ENCODE measurements at regions not wholly inside any gene's neighbourhood (a gene's known extent, or its start where the extent isn't known, plus 50 kb on each side); places are given as distances from the start of the nearest gene placed in this dataset.

- H2BK15ac ChIP-seq (ENCODE audit: low read length), result no peak overlapping the region
- H3K36me3 ChIP-seq (ENCODE audit: control insufficient read depth in 2 of 4, insufficient read depth in 4 of 4, low read length in 3 of 4), result no peaks in the 10 kb centered on the region
- no peak overlapping the region for H4K91ac ChIP-seq (replicated peaks; ENCODE audit: insufficient read length, low read length)
- H3K9me3 ChIP-seq (ENCODE audit: insufficient read depth in 2 of 2, low read depth in 1 of 2, low read length in 1 of 2), result peaks cover 69 to 88% of the 10 kb centered on the region in 2 experiments
- no peaks in the 10 kb centered on the region for H4K20me1 ChIP-seq (replicated peaks in 1 of 2; ENCODE audit: control insufficient read depth in 1 of 2, insufficient read depth in 2 of 2, low read length in 2 of 2)
- no peak overlapping the region for H2BK12ac ChIP-seq (ENCODE audit: low read depth, low read length)
- no peak overlapping the region for H3K18ac ChIP-seq (ENCODE audit: extremely low read depth, low read length)
- no peak overlapping the region for H2AK5ac ChIP-seq (ENCODE audit: low read depth, low read length)
- no peaks in the 10 kb centered on the region for H3K4me1 ChIP-seq (replicated peaks in 1 of 4; ENCODE audit: control insufficient read depth in 3 of 4, insufficient read depth in 4 of 4, low read length in 3 of 4)
- no peaks in the 10 kb centered on the region for H3K79me1 ChIP-seq (ENCODE audit: low read depth, low read length)
- no peak for DNase-seq (ENCODE audit: low read depth in 1 of 2, low spot score in 2 of 2)
- H2BK5ac ChIP-seq (ENCODE audit: low read depth, low read length), result no peak overlapping the region
- POLR2A ChIA-PET (ENCODE audit: partially characterized antibody), result no interaction called here
- no peak overlapping the region for H3K9ac ChIP-seq (replicated peaks in 1 of 4; ENCODE audit: extremely low read depth in 1 of 4, low read depth in 3 of 4, low read length in 3 of 4)
- H4K5ac ChIP-seq (ENCODE audit: insufficient read length, low read depth, low read length), result no peak overlapping the region
- H3K56ac ChIP-seq (replicated peaks; ENCODE audit: insufficient read length, low read depth, low read length), result no peak overlapping the region
- no peaks in the 10 kb centered on the region for H3K27me3 ChIP-seq (replicated peaks in 1 of 4; ENCODE audit: control insufficient read depth in 3 of 4, extremely low read depth in 1 of 4, insufficient read depth in 3 of 4, low read length in 3 of 4)
- H3K14ac ChIP-seq (ENCODE audit: insufficient read length), result no peak overlapping the region
- no peak overlapping the region for H3K4me3 ChIP-seq (ENCODE audit: extremely low read depth in 1 of 4, insufficient read depth in 2 of 4, low read depth in 3 of 4, low read length in 4 of 4)
- H3K23me2 ChIP-seq (ENCODE audit: low read depth, low read length), result no peaks in the 10 kb centered on the region
- FAIRE-seq, result no peak
- H3K4me2 ChIP-seq (ENCODE audit: insufficient read depth in 1 of 2, low read depth in 2 of 2, low read length in 2 of 2), result no peak overlapping the region
- no peak overlapping the region for H2AFZ ChIP-seq (ENCODE audit: low read length)
- 70% methylated on average over 7 of the region's 7 CpGs; no CpG with 5 or more reads in 1 of the 2 experiments for WGBS, 2 experiments (ENCODE audit: extremely low coverage in 1 of 2, insufficient coverage in 1 of 2, insufficient read length in 1 of 2, insufficient replicate concordance in 2 of 2, low coverage in 1 of 2, low lambda C conversion rate in 2 of 2, missing lambda C conversion rate in 1 of 2)
- no peak overlapping the region for H3K27ac ChIP-seq (ENCODE audit: low read depth, low read length)
- no peak overlapping the region for H2BK20ac ChIP-seq (ENCODE audit: low read length)
- no peak overlapping the region for H3K4ac ChIP-seq (replicated peaks; ENCODE audit: insufficient read length, low read depth, low read length)
- CTCF ChIA-PET (ENCODE audit: partially characterized antibody), result no interaction called here
- H4K8ac ChIP-seq (ENCODE audit: extremely low read depth, insufficient read depth, low read length), result no peak overlapping the region
- no peaks in the 10 kb centered on the region for H3K79me2 ChIP-seq (ENCODE audit: control insufficient read depth in 1 of 2, insufficient read depth in 2 of 2, low read length in 2 of 2)
- H3K23ac ChIP-seq (ENCODE audit: insufficient read length), result no peak overlapping the region
- no peak overlapping the region for H2BK120ac ChIP-seq (replicated peaks; ENCODE audit: low read depth, low read length)
- TF ChIP-seq SIX5 (IDR thresholded peaks at IDR 0.05; ENCODE audit: low read depth, low read length) (no peak), MAFK (IDR thresholded peaks at IDR 0.05; ENCODE audit: low read depth, low read length) (no peak)
Measured at GRCh38 chr19:56927791-56928207, 87.3 kb upstream of the PEG3 start.
